IPS DF 19.7 (cell line): ENCODE measurements at regions not wholly inside any gene's neighbourhood (a gene's known extent, or its start where the extent isn't known, plus 50 kb on each side); places are given as distances from the start of the nearest gene placed in this dataset.

Experiments
- DNase-seq: peaks from one replicate; pipeline ENCODE4 v3.0.0-alpha.2; 2013; ENCODE audit warnings: low read depth, low spot score

DNA sequence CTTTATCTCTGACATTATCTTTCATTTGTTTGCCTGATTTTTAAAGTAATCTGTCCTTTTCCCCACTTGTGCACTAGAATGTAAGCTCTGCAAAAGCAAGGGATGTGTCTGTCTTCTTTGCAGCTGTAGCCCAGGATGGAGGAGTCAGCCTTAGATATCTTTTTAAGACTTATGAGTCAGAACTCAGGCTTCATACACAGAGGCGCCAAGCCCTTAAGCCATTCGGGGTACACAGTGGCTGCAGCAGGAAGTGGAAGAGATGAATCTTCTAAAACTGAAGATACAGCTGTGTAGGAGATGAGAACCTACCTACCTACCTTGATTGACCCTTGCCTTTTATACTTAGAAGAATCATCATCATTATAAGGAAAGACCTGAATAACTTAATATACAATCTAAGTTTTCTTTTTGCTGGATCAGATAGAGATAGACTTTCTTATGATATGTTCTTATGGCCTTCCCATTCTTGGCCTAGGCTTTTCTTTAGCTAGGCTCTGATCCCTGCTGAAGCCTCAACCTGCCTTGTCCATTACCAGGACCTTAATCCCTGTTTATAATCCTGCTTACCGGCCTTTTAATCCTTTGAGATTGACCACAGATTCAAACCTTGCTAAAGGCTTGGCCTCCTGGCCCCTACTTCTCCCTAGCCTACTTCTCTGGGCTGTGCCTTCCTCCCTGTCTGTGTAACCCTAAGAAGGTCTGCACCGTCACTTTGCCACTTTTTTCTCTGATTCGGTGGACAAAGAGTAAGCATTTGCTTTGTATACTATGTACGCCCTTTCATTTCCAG is 304.5 kb downstream of the PRL start:
- DNase-seq, result no peak

DNA sequence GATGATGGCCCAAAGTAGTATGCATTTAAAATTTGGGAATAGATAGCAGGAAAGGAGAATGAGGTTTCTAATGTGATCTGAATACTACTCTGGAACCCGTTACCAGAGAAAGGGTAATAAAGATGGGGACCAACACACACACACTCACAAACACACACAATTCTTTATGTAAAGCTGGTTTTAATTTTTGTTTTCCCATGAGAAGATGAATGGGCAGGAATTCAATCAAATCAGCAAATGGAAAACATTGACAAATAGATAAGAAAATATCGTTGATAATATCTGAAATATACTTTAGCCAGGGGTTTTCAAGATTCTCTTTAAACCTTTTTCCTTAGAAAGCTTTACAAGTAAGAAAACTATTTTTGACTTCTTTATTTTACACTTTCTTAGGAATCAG is 303.0 kb downstream of the PRL start:
- no peak for DNase-seq

DNA sequence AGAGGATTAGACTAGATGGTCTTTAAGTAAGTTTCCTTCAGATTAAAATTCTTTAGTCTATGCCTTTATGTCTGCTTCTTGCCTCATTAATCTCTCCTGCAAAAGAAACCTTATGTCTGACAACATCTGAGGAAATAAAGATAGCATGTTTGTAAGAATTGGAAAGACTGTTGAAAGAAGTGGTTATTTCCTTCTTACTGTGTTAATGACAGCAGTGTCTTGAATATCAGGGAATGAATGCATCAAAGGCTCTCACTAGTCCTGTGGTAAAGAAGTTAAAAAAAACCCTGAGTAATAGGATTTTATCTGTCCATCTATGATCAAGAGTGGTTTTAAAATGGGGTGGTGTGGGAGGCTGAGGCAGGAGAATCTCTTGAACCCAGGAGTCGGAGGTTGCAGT is 302.0 kb downstream of the PRL start:
- no peak for DNase-seq

DNA sequence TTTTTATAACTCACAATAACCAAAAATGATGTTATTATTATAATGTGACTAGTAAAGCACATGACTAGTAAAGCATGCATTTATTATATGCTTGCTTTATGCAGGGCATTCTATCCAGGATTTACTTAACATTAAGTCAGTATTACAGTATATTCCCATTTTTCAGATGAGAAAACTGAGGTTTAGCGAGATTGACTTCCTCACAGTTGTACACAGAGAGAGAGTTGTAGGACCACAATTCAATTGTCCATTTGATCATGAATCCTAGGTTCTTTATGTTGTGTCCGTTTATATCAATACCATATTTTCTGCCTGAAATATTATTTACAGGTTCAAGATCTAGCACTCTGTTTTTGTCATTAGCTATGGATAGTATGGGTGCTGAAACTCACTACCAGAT is 301.5 kb downstream of the PRL start:
- DNase-seq, result no peak

DNA sequence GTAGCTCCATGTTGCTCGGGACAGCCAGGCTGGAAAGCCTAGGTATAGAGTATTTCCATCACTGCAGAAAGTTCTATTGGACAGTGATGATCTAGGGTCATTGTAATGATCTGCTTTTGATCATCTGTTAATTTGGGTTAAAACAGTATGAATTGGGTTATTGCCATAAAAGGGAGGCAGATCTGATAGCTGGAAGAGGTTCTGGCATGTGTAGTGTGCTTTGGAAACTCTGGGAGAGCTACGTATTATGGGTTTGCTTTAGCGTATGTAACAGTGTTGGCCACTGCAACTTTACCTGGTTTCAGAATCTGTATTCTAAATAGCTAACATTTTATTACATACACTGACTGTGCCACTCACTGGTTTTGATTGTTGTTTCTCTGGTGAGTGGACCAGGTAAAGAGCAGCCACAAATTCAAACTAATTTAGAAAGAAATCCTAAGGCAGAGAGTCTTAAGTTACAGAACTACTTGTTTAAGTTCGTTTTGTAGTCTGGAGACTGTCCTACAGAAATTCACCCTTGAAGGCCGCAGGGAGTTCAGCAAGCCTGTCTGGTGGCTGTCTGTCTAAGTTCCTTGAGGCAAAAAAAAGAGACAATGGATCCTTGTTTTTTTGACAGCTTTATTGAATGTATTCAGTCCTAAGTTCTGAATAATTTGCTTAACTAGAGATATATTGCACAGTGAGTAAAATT is 300.3 kb downstream of the PRL start:
- no peak for DNase-seq

DNA sequence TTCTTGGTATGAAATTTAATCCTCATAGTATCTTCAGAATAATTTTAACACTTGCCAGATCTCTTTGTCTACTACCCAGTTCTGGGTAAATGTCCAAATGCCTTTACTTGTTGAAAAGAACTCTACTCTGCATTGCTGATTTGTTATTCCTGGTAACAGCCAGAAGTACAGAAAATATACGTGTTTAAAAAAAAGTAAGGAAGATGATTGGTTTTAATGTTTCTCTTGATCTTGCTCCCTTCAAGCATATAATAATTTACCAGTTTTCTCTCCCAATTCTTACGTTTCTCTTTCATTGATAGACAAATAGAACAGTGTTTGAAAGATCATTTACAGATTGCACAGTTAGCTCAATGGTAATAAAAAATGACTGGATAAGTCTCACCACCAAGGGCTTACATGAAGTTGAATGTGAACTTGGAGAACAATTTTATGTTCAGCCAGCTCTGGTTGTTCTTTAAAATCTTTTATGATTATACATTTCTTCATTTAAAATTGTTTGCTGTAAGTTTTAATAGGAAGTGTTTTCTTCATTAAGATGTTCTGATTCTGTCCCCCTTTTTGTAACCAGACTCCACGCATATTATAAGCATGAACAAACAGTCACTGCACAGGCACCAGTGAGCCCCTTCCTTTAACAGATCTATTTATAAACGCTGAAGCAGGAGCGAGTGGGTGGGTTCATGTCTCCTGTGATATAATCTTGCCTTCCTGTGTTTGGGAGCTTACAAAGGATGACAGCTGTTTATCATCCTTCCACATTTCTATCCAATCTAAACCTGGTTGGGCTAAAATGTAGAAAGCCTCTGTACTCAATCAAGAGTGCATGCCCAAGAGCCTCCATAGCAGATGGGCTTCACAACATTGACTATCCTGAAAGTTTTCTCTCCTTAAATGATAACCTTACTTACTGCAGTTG is 299.5 kb downstream of the PRL start:
- no peak for DNase-seq

DNA sequence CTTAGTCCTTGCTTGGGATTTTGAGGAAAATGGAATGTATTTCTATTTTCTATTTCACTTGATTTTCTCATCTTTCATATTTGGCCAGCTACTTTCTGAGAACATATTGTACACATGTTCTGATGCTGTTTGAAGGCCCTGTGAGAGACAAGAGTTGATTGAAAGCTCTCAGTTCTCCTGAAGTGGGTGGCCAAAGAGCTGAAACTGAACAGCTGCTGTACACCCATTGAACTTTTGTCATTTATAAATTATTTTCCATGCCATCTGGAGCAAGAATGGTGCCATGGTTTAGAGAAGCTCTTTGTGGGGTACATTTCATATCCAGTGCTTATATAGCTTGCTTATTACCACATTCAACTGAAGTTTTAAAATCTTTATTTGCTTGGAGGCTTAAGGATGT is 298.3 kb downstream of the PRL start:
- no peak for DNase-seq

DNA sequence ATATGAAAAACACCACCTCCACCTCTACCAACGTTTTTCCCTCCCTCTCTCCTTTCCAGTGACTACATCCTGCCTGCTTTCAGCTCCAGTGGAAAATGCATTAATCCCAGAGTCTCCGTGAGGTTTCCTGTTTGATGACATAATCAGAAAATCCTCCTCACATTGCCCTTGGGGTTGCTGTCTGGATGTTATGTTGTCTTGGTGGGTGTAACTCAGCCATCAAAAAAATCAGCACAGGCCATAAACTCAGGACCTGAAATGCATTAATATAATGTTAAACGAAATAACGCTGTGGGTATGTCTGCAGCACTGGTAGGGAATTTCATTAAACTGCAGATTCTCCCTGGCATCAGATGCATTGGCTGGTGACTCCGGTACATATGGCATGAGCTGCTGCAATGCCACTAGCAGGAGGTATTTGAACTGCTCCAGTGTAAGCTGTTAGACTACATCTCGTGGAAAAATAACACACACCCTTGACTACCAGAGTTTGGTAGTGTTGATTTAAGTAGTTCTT is 297.8 kb downstream of the PRL start:
- DNase-seq, result no peak

DNA sequence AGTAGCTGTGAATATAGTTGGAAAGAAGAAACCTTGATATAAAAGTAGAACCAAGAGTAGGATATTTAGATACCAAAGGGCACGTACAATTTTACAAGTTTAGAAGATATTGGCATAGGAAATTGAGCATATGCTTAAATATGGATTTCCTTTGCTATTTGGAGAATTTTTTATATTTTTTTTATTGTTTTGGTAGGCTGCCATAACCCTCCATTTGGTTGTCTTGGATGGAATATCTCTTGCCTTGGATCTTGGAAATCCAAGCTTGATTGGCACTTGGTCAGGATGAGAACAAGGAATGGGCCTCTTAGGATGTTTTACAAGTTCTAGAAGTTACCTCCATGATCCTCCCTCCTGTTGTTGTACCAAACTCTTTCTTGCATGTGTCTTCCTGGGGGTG is 297.1 kb downstream of the PRL start:
- no peak for DNase-seq

DNA sequence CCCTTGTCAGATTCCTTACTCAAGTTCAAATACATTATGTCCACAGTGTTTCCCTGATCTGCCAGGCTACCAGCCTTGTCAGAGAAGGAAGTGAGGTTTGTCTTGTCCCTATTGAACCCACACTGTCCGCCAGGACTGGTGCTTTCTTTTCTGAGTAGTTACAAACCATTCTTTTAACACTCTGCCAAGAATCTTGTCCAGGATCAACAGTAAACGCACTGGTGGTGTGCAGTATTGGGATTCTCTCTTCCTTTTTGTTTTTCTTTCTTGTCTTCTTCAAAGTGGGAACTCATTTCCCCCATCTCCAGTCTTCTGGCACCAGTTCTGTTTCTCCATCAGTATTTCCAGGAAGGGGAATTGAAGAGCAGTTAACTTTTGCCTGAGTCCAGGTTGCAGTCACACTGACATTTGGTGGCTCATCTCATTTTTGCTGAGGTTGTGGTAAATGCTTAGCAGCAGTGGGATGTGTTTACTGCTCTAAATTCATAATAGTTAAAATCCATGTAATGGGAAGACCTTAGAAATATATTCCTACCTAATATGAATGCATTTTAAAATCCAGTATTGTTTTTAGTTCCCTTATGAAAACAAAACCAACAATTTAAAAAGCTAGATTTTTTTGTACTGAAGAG is 295.3 kb downstream of the PRL start:
- DNase-seq, result no peak

DNA sequence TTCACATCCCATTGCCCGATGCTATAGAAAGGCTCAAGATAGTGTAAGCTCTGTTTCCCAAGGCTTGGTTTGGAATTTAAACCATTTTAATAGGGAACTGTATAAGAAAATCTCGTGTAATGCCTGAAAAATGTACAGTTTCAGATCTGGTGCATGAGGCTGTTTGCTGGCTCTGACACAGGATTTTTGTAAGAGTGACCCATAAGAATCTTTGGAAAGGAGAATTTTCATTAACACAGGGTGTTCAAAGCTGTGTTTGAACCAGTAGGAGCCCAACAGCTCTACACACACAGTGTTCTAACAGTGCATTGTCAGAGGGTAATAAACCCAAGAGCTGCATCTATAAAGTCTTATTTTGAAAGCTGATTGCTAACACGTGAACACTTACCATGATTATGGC is 293.5 kb downstream of the PRL start:
- no peak for DNase-seq

DNA sequence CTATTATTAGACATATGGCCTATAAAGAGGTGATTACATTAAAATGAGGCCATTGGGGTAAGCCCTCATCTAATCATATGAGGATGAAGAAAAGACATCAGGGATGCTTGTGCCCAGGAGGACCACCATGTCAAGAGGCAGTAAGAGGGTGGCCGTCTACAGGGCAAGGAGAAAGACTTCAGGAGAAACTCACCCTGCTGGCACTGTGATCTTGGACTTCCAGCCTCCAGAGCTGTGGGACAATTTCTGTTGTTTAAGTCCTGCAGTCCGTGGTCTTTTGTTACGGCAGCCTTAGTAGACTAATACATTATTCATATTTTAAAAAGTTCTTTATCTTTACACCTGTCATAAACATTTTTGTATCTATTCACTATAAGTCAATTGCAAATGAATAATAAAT is 290.0 kb downstream of the PRL start:
- DNase-seq, result no peak

DNA sequence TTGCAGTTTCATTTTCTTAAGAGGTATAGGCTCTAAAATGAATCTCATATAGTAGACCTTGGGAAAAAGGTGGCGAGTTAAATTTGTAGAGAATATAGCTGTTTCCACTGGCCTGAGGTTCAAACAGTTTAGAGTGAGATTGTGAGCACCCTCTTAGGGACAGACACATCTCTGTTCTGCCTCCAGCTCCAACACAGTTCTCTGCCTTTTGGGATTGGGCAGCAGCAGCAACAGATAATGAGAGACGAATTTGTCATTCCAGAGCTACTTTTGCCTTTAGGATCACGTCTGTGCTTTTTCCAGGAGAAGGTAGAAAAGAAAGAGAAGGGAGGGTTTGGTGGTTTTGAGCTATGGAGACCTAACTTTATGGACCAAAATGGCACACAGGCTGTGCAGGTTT is 289.4 kb downstream of the PRL start:
- no peak for DNase-seq

DNA sequence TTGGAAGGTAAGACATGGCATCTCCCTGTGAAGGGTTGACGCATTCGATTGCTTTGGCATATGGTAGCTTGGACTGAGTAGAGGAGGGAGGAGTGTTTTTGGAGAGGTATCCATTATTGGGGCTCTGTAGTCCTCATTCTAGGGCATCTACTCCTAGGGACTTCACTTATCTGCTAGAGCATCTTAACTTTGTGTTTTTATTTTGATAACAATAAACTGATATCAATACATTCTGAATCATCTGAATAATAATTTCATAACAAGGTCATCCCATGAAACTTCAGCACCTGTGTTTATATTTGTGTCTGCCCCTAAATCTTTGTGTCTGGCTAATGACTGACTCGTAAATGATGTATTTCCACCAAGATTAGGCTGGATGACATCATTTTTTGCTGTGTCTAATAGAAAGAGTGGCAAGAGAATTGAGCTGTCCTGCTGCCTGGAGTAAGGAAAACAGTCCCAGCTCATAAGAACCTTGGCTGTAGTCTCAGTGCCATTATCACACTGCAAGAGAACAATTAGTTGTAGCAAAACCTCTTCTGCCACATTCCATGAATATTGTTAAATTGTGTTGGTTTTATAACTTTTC is 288.5 kb downstream of the PRL start:
- no peak for DNase-seq

DNA sequence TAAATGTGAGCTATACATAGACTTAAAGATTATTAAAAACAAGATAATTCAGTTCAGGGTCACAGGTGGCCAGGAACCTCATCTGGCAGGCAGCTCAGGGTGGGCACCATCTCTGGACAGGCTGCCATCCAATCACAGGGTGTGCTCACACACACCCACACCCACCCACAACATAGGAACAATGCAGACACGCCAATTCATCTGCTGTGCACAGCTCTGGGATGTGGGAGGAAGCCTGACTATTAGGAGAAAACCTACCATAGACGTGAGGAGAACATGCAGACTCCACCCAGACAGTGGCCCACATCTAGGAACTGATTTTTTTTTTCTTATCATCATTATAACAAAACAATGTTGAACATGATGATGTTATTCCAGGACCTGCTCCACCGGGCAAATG is 286.7 kb downstream of the PRL start:
- DNase-seq, result no peak

DNA sequence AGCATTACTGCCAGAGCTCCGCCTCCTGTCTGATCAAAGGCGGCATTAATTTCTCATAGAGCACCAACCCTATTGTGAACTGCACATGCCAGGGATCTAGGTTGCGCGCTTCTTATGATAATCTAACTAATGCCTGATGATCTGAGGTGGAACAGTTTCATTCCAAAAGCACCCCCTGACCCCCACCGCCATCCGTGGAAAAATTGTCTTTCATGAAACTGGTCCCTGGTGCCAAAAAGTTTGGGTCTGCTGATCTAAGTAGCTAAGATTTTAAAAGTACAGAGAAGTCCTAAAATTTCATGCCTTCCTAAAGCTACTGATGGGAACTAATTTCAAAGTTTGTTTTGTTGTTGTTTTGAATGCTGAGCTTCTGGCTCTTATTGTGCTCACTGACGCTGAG is 281.6 kb downstream of the PRL start:
- DNase-seq, result no peak

DNA sequence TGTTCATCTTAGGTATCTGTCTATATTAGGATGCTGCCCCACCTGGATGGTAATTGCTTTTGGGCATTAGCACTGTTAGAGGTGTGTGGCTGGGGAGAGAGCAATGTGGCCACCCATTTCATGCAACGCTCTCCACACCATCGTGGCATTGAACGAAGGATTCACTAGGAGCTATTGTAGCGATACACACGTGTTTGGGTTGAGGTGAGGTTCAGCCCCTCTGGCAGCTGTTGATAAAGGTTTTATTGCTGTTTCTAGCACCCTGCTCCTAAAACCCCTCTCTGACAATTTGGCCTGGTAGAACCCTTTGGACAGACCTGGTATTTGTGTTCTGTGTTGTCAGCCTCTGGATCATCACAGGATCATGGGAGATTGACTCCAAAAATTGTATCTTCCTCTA is 280.9 kb downstream of the PRL start:
- no peak for DNase-seq

DNA sequence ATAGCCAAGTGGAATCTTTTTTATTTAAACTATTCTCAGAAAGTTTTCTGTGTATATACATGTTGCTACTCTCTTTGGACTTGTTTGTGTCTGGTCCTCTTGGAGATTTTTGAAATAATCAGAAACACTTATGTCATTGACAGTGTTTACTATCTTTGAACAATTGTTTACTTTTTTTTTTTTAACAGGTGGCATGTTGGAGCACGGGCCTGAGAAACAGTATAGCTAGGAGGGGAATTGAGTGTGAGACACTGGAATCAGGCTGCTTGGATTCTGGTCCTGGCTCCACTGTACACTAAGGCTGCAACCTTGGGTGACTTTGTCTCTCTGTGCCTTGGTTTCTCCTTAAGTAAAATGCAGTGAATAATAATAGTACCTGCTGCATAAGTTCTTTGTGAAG is 279.6 kb downstream of the PRL start:
- DNase-seq, result no peak

DNA sequence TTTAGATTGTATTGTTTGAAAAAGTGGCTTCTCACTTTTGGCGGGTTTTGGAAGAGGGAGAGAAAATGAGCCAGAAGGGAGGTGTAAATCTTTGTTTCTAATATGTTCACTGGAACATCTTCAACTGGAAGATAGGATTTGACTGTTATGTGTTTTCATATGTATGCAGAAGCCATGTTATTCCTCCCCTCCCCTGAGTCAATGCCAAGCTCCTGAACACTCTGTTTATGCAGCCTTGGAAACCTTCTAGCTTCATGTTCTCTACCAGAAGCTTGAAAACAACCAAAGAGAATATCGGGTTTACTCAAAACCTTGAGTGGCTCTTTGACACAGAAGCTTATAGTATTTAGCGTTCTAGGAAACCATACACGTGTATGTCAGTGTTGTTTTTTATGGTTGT is 279.1 kb downstream of the PRL start:
- no peak for DNase-seq

DNA sequence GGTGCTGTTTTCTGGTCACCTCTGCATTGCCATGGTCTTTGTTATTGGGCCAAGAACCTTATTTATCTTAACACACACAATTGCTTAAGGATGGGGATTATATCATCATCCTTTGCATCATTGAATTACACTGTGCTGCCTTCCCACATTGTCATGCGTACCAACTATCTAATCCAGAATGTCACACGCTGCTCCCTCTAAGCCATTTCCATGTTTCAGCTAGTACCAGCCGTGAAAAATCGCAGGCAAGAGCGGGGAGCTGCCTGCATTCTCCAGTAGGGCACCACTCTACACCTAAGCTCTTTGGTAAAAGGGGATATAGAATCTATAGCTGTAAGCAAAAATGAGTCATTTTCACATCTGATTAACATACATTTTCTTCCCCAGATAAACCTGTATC is 277.0 kb downstream of the PRL start:
- DNase-seq, result no peak

DNA sequence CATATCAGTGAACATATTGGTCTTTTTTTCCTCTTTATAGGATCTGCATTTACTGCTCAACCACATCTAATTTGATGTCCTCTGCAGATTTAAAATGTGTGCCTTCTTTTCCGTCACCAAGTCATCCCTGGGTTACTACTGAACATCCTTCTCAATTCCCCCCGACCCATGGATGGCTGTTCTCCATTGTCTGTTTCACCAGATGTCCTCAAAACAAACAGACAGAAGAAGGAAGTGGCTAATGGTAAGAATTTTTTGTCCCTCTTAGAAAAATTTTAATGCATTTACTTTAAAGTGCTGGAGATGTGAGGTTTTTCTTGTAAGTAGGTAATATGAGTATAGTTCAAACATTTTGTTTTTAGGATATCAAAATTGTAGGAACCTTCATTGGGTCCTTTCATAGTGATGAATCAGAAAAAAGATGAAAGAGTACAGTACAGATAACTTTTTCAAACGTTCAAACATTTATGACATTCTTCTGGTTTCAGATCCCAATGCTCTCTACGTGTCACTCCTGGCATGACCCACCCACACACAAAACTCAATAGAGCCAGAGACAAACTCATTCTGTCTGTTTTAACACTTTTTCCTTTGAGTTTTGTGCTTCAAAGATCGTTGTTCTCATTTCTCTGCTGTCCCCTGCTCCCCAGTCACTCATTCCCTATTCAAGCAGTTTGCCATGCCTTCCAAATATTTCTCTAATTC is 276.4 kb downstream of the PRL start:
- DNase-seq, result no peak
